ENCODE measurements at regions not wholly inside any gene's neighbourhood (a gene's known extent, or its start where the extent isn't known, plus 50 kb on each side); places are given as distances from the start of the nearest gene placed in this dataset.

GRCh38 chr18:39976771-39977170, 1978.3 kb upstream of the PIK3C3 start:
- Histone ChIP-seq H3K14ac (ENCODE audit: insufficient read length) (no peak overlapping the region), H3K36me3 (ENCODE audit: control insufficient read depth in 2 of 4, insufficient read depth in 4 of 4, low read length in 3 of 4) (no peaks in the 10 kb centered on the region), H4K5ac (ENCODE audit: insufficient read length, low read depth, low read length) (no peak overlapping the region), H3K56ac (replicated peaks; ENCODE audit: insufficient read length, low read depth, low read length) (no peak overlapping the region), H3K79me1 (ENCODE audit: low read depth, low read length) (no peaks in the 10 kb centered on the region), H3K4me3 (ENCODE audit: extremely low read depth in 1 of 4, insufficient read depth in 2 of 4, low read depth in 3 of 4, low read length in 4 of 4) (no peak overlapping the region), H2BK20ac (ENCODE audit: low read length) (0 out of 2 replicates have a peak overlapping the region, but pooled peaks have one; percentile 34), H3K4ac (replicated peaks; ENCODE audit: insufficient read length, low read depth, low read length) (no peak overlapping the region), H3K79me2 (ENCODE audit: control insufficient read depth in 1 of 2, insufficient read depth in 2 of 2, low read length in 2 of 2) (no peaks in the 10 kb centered on the region), H2BK120ac (replicated peaks; ENCODE audit: low read depth, low read length) (no peak overlapping the region), H2BK15ac (ENCODE audit: low read length) (no peak overlapping the region), H3K18ac (ENCODE audit: extremely low read depth, low read length) (no peak overlapping the region), H3K23ac (ENCODE audit: insufficient read length) (no peak overlapping the region), H3K27me3 (replicated peaks in 1 of 4; ENCODE audit: control insufficient read depth in 3 of 4, extremely low read depth in 1 of 4, insufficient read depth in 3 of 4, low read length in 3 of 4) (no peaks in the 10 kb centered on the region), H2BK12ac (ENCODE audit: low read depth, low read length) (no peak overlapping the region), H3K27ac (ENCODE audit: low read depth, low read length) (no peak overlapping the region), H4K91ac (replicated peaks; ENCODE audit: insufficient read length, low read length) (no peak overlapping the region), H3K4me2 (ENCODE audit: insufficient read depth in 1 of 2, low read depth in 2 of 2, low read length in 2 of 2) (no peak overlapping the region), H3K9me3 (ENCODE audit: insufficient read depth in 2 of 2, low read depth in 1 of 2, low read length in 1 of 2) (no peaks in the 10 kb centered on the region), H2AFZ (ENCODE audit: low read length) (peak overlapping the region; percentile 60; the same call in 1 of the 2 replicates), H2AK5ac (ENCODE audit: low read depth, low read length) (no peak overlapping the region), H4K8ac (ENCODE audit: extremely low read depth, insufficient read depth, low read length) (peak overlapping the region; percentile 14; the same call in 1 of the 2 replicates), H3K9ac (replicated peaks in 1 of 4; ENCODE audit: extremely low read depth in 1 of 4, low read depth in 3 of 4, low read length in 3 of 4) (no peak overlapping the region), H3K23me2 (ENCODE audit: low read depth, low read length) (no peaks in the 10 kb centered on the region), H3K4me1 (replicated peaks in 1 of 4; ENCODE audit: control insufficient read depth in 3 of 4, insufficient read depth in 4 of 4, low read length in 3 of 4) (no peaks in the 10 kb centered on the region), H4K20me1 (replicated peaks in 1 of 2; ENCODE audit: control insufficient read depth in 1 of 2, insufficient read depth in 2 of 2, low read length in 2 of 2) (no peaks in the 10 kb centered on the region), H2BK5ac (ENCODE audit: low read depth, low read length) (no peak overlapping the region)
- CTCF ChIA-PET (ENCODE audit: partially characterized antibody): interaction anchor here (1.7 to 2.7 kb wide), 2 partner anchors 10 to 14 kb away, joined by 6 to 10 read pairs; no protein-coding TSS in a partner anchor
- FAIRE-seq (no peak), DNase-seq (ENCODE audit: low read depth in 1 of 2, low spot score in 2 of 2) (no peak)
- POLR2A ChIA-PET (ENCODE audit: partially characterized antibody): no interaction called here
- 90% methylated on average over 9 of the region's 9 CpGs; no CpG with 5 or more reads in 1 of the 2 experiments for WGBS, 2 experiments (ENCODE audit: extremely low coverage in 1 of 2, insufficient coverage in 1 of 2, insufficient read length in 1 of 2, insufficient replicate concordance in 2 of 2, low coverage in 1 of 2, low lambda C conversion rate in 2 of 2, missing lambda C conversion rate in 1 of 2)
- TF ChIP-seq SRF (IDR thresholded peaks at IDR 0.05; ENCODE audit: low read depth, low read length) (no peak), RXRA (IDR thresholded peaks at IDR 0.05; ENCODE audit: insufficient read depth, low read depth, low read length) (no peak), BCL11A (IDR thresholded peaks at IDR 0.05; ENCODE audit: low read depth in 2 of 2, low read length in 2 of 2) (no peak), PHF8 (conservative IDR thresholded peaks at IDR 0.05; ENCODE audit: low read depth, low read length) (no peak), CHD2 (IDR thresholded peaks at IDR 0.05; ENCODE audit: low read length) (no peak), HDAC2 (IDR thresholded peaks at IDR 0.05; ENCODE audit: borderline replicate concordance in 1 of 2, low read depth in 2 of 2, low read length in 2 of 2) (no peak)

Data from H1 (cell line).